GM23248 (cell line): ENCODE measurements at regions not wholly inside any gene's neighbourhood (a gene's known extent, or its start where the extent isn't known, plus 50 kb on each side); places are given as distances from the start of the nearest gene placed in this dataset.

Experiments
- DNase-seq: peaks from one replicate; pipeline ENCODE4 v3.0.0-alpha.2; 2015
- H2AFZ ChIP-seq: fragments of 200-600 bp; sonication (generic); 2 replicates; pipeline ENCODE4 v1.6.1; 2016; ENCODE audit warnings: antibody characterized with exemption
- H3F3A ChIP-seq: fragments of 200-600 bp; sonication (generic); 2 replicates; pipeline ENCODE4 v1.6.1; 2016; ENCODE audit warnings: mild to moderate bottlenecking, antibody characterized with exemption, mixed run types; ENCODE audit not compliant: insufficient read depth
- H3K27ac ChIP-seq: fragments of 200-600 bp; sonication (generic); 2 replicates; pipeline ENCODE4 v1.5.1; 2016; ENCODE audit warnings: mild to moderate bottlenecking
- H3K27me3 ChIP-seq: fragments of 200-600 bp; sonication (generic); replicated peaks from 2 replicates; pipeline ENCODE4 v1.6.1; 2016; ENCODE audit warnings: mild to moderate bottlenecking; ENCODE audit not compliant: insufficient read depth
- H3K36me3 ChIP-seq: fragments of 200-600 bp; sonication (generic); 2 replicates; pipeline ENCODE4 v1.6.1; 2016; ENCODE audit warnings: low read depth, mild to moderate bottlenecking
- H3K4me1 ChIP-seq: fragments of 200-600 bp; sonication (generic); 2 replicates; pipeline ENCODE4 v1.6.1; 2016; ENCODE audit warnings: mild to moderate bottlenecking; ENCODE audit not compliant: insufficient read depth
- H3K4me2 ChIP-seq: fragments of 200-600 bp; sonication (generic); one replicate; pipeline ENCODE4 v1.6.1; 2016; ENCODE audit warnings: mild to moderate bottlenecking; ENCODE audit not compliant: unreplicated experiment
- H3K4me3 ChIP-seq: fragments of 200-600 bp; sonication (generic); 2 replicates; pipeline ENCODE4 v1.5.1; 2016; ENCODE audit warnings: mild to moderate bottlenecking
- H3K79me2 ChIP-seq: fragments of 200-600 bp; sonication (generic); 2 replicates; pipeline ENCODE4 v1.6.1; 2016; ENCODE audit warnings: mild to moderate bottlenecking; ENCODE audit not compliant: insufficient read depth
- H3K9ac ChIP-seq: fragments of 200-600 bp; sonication (generic); 2 replicates; pipeline ENCODE4 v1.6.1; 2016; ENCODE audit warnings: mild to moderate bottlenecking
- H3K9me2 ChIP-seq: fragments of 200-600 bp; sonication (generic); 2 replicates; pipeline ENCODE4 v1.6.1; 2016; ENCODE audit warnings: mixed run types, mild to moderate bottlenecking, moderate library complexity; ENCODE audit not compliant: insufficient read depth
- H3K9me3 ChIP-seq: fragments of 200-600 bp; sonication (generic); one replicate; pipeline ENCODE4 v1.6.1; 2017; ENCODE audit warnings: low read depth
- H4K20me1 ChIP-seq: fragments of 200-600 bp; sonication (generic); 2 replicates; pipeline ENCODE4 v1.6.0; 2016; ENCODE audit not compliant: insufficient read depth
- EZH2 ChIP-seq: fragments of 200-600 bp; sonication (generic); IDR thresholded peaks from 2 replicates; pipeline ENCODE4 v1.6.1; 2018; ENCODE audit warnings: antibody characterized with exemption, mild to moderate bottlenecking; ENCODE audit not compliant: insufficient read depth, poor library complexity, severe bottlenecking
- EZH2phosphoT487 ChIP-seq: fragments of 200-600 bp; sonication (generic); IDR thresholded peaks from 2 replicates; pipeline ENCODE4 v1.6.1; 2018; ENCODE audit warnings: antibody characterized with exemption, moderate library complexity, mild to moderate bottlenecking, low read depth; ENCODE audit not compliant: insufficient read depth
- WGBS, 2 experiments: methylation state at CpG; one replicate each; pipeline ENCODE4 v1.1.6; 2015 to 2017; ENCODE audit warnings: low lambda C conversion rate in 2 of 2, low coverage in 1 of 2; ENCODE audit errors: missing lambda C conversion rate in 2 of 2; 5-methylcytosine and 5-hydroxymethylcytosine counted together
- in situ Hi-C: fragments of 300-500 bp; cut with MboI; formaldehyde crosslinking; loops from 2 replicates; pipeline ENCODE4 v1.15.0; 2020

DNA sequence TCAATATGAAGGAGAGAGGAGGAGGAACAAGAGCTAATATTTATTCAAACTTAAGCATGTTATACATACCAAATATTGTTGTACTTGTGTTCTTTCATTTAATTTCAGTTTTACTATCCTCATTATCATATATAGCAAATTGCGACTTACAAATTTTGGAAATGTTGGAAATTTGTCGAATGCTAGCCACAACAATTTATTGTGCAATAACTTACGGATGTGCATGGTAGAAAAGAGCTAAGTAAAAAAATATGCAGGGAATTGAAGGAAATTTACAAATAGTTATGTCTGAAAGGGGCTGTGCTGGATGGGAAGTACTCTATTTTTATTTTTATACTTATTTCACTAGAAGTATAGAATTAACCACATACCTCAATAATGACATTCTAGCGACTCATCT is 376.3 kb downstream of the PCDH20 start:
- Histone ChIP-seq H3K4me2 (no peak overlapping the region), H3K4me3 (no peak overlapping the region), H2AFZ (no peak overlapping the region), H3F3A (no peaks in the 10 kb centered on the region), H3K27me3 (no peaks in the 10 kb centered on the region), H3K4me1 (no peaks in the 10 kb centered on the region), H3K9me3 (no peaks in the 10 kb centered on the region), H3K9ac (no peak overlapping the region), H4K20me1 (no peaks in the 10 kb centered on the region), H3K36me3 (no peaks in the 10 kb centered on the region), H3K9me2 (no peaks in the 10 kb centered on the region), H3K79me2 (no peaks in the 10 kb centered on the region), H3K27ac (no peak overlapping the region)
- no peak for DNase-seq
- TF ChIP-seq EZH2phosphoT487 = no peak
- no peak for TF ChIP-seq EZH2
- in situ Hi-C loops = no loop called here
- 12 to 15% methylated on average over 4 of the region's 4 CpGs for WGBS, 2 experiments

DNA sequence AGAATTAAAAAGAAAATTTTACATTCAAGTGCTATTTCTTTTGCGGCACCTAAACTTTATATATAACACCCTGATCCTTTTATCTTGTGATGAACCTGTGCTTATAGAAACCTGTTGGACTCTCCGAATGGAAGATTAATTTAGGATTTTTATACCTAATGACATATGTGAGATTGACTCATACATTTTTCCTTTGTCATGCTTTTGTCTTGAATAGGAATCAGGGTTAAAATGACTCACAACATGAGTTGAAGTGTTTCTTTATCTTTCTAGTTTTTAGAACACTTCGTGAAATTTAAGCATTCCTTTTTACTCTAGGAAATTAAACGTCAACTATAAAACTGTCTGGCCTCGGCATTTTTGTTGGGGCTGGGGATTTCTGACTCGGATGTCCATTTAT is 378.9 kb downstream of the PCDH20 start:
- H3K79me2 ChIP-seq = no peaks in the 10 kb centered on the region
- no peak overlapping the region for H3K9ac ChIP-seq
- H3K27ac ChIP-seq = no peak overlapping the region
- TF ChIP-seq EZH2 = no peak
- no peak for TF ChIP-seq EZH2phosphoT487
- no peak overlapping the region for H3K4me3 ChIP-seq
- H3K27me3 ChIP-seq = no peaks in the 10 kb centered on the region
- WGBS, 2 experiments = 25 to 34% methylated on average over 6 of the region's 6 CpGs
- DNase-seq = no peak
- no peaks in the 10 kb centered on the region for H3K36me3 ChIP-seq
- H3F3A ChIP-seq = no peaks in the 10 kb centered on the region
- in situ Hi-C loops = no loop called here
- no peaks in the 10 kb centered on the region for H3K4me1 ChIP-seq
- no peaks in the 10 kb centered on the region for H4K20me1 ChIP-seq
- no peak overlapping the region for H2AFZ ChIP-seq
- H3K9me2 ChIP-seq = no peaks in the 10 kb centered on the region
- H3K9me3 ChIP-seq = no peaks in the 10 kb centered on the region
- H3K4me2 ChIP-seq = no peak overlapping the region

DNA sequence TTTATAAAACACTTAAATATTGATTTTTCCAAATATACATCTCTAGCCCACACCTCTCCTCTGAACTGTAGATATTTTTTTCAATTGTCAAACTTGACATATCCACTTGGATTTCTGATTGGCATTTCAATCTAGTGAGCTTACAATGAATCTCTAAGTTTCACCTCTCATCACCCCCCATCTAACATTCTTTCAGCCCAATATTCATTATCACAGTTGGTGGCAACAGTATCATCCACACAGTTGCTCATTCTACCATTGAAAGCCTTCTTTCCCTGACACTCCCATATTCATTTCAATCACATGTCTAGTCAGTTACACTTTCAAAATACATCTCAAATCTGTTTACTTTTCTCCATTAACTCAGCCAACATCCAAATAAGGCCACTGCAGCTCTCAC is 385.2 kb downstream of the PCDH20 start:
- no peaks in the 10 kb centered on the region for H3K9me3 ChIP-seq
- no peaks in the 10 kb centered on the region for H3K36me3 ChIP-seq
- H3K9me2 ChIP-seq = no peaks in the 10 kb centered on the region
- DNase-seq = no peak
- H4K20me1 ChIP-seq = no peaks in the 10 kb centered on the region
- H3K79me2 ChIP-seq = no peaks in the 10 kb centered on the region
- no peak overlapping the region for H3K27ac ChIP-seq
- H3K27me3 ChIP-seq = no peaks in the 10 kb centered on the region
- no peaks in the 10 kb centered on the region for H3K4me1 ChIP-seq
- no peak overlapping the region for H3K9ac ChIP-seq
- no peak for TF ChIP-seq EZH2
- no peak for TF ChIP-seq EZH2phosphoT487
- in situ Hi-C loops = no loop called here
- H2AFZ ChIP-seq = no peak overlapping the region
- no peak overlapping the region for H3K4me3 ChIP-seq
- H3K4me2 ChIP-seq = no peak overlapping the region
- no peaks in the 10 kb centered on the region for H3F3A ChIP-seq

DNA sequence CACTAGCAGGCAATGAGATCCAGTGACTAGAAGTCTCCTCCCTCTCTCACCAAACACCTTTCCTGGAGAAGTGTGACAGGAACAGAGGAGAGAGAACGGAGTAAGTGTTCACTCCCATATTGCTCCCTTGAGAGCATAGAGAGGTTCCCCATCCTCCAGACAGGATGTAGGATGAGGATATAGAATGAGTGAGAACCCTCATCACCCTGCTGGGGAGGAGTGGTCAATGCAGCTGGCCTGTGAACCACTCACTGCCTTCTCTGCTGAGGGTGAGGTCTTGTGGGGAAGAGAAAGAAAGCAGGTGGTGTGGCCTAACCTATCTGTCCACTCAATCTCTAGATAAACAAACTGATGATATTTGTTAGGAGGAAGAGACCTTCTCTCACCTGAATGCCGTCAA is 386.6 kb downstream of the PCDH20 start:
- WGBS, 2 experiments = 8 to 18% methylated on average over 2 of the region's 2 CpGs
- Histone ChIP-seq H3F3A (no peaks in the 10 kb centered on the region), H3K27me3 (no peaks in the 10 kb centered on the region), H2AFZ (no peak overlapping the region), H3K9me2 (no peaks in the 10 kb centered on the region), H3K4me1 (no peaks in the 10 kb centered on the region), H3K79me2 (no peaks in the 10 kb centered on the region), H3K36me3 (no peaks in the 10 kb centered on the region), H3K4me2 (no peak overlapping the region), H3K4me3 (no peak overlapping the region), H3K27ac (no peak overlapping the region), H3K9me3 (no peaks in the 10 kb centered on the region), H3K9ac (no peak overlapping the region), H4K20me1 (no peaks in the 10 kb centered on the region)
- in situ Hi-C loops = no loop called here
- TF ChIP-seq EZH2phosphoT487 (no peak), EZH2 (no peak)
- no peak for DNase-seq

DNA sequence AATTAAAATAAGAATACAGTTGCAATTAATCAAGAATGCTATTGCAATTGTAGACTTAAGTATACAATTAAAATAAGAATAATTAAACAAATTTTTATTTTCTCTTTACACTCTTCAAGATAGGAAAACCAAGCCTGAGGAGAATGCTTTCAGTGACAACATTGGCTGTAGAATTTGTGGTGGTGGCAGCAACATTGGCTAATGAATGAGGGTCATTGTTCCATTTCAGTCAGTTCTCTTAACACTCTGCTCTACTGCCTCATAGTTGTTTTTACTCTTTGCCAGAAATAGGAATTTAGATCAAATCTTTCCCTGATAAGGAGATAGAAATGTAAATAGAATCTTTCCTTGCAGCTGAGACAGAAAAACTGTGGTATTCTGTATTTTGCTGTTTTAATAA is 391.6 kb downstream of the PCDH20 start:
- no peaks in the 10 kb centered on the region for H4K20me1 ChIP-seq

More for the DNA sequence above, 391.6 kb downstream of the PCDH20 start:
- in situ Hi-C loops = no loop called here
- Histone ChIP-seq H3F3A (no peaks in the 10 kb centered on the region), H3K36me3 (no peaks in the 10 kb centered on the region), H3K27ac (no peak overlapping the region), H2AFZ (no peak overlapping the region), H3K27me3 (no peaks in the 10 kb centered on the region), H3K4me3 (no peak overlapping the region), H3K79me2 (no peaks in the 10 kb centered on the region), H3K9ac (no peak overlapping the region), H3K4me2 (no peak overlapping the region), H3K4me1 (no peaks in the 10 kb centered on the region), H3K9me2 (no peaks in the 10 kb centered on the region), H3K9me3 (no peaks in the 10 kb centered on the region)
- TF ChIP-seq EZH2phosphoT487 (no peak), EZH2 (no peak)
- DNase-seq = no peak
